Pancreas (tissue), 10 donors: ENCODE measurements at regions not wholly inside any gene's neighbourhood (a gene's known extent, or its start where the extent isn't known, plus 50 kb on each side); places are given as distances from the start of the nearest gene placed in this dataset.

Source experiments
- ATAC-seq, 4 donors: fragments of 200-7000 bp; cut with Tn5 transposase; one replicate each; pipeline versions ENCODE4 v1.8.0 to v1.9.1; 2020; ENCODE audit warnings: mild to moderate bottlenecking in 4 of 4, moderate library complexity in 4 of 4
- DNase-seq, 6 donors: peaks; one replicate each; pipeline ENCODE4 v3.0.0-alpha.2; 2020
- FAIRE-seq: peaks from 2 replicates; lab custom pipeline; 2012; peaks lifted over from hg19 to GRCh38; lab: Jason Lieb, UNC
- H3K27ac ChIP-seq, 4 donors: fragments of 200-600 bp; sonication (generic); 1 replicate in 3 of 4; 2 replicates in 1 of 4; pipeline versions ENCODE4 v1.5.0 to v1.8.0; 2020
- H3K27me3 ChIP-seq, 4 donors: fragments of 200-600 bp; one replicate each; pipeline ENCODE4 v1.8.0; 2021
- H3K36me3 ChIP-seq, 3 donors: fragments of 200-600 bp; sonication (generic) in 1 of 3; one replicate each; pipeline versions ENCODE4 v1.5.0 to v1.8.0; 2020 to 2021
- H3K4me1 ChIP-seq, 3 donors: fragments of 200-600 bp; one replicate each; pipeline ENCODE4 v1.8.0; 2021
- H3K4me3 ChIP-seq, 4 donors: fragments of 200-600 bp; sonication (generic) in 2 of 4; one replicate each; pipeline versions ENCODE4 v1.5.0 to v1.8.0; 2020 to 2021
- H3K9me3 ChIP-seq, 4 donors: fragments of 200-600 bp; one replicate each; pipeline ENCODE4 v1.8.0; 2021
- CTCF ChIP-seq, 4 donors: fragments of 200-600 bp; sonication (generic) in 3 of 4; IDR thresholded peaks; one replicate each; pipeline versions ENCODE4 v1.5.0 to v1.8.0; 2021; ENCODE audit warnings: antibody characterized with exemption in 4 of 4
- WGBS, 2 donors: extraction: QIAGEN DNeasy Blood & Tissue Kit; methylation state at CpG; one replicate each; pipeline ENCODE4 v1.1.7; 2013; 5-methylcytosine and 5-hydroxymethylcytosine counted together
- intact Hi-C, 3 donors: fragments of 100-400 bp; cut with DNase I; formaldehyde crosslinking; loops; one replicate each; pipeline versions ENCODE4 v1.11.1 to v1.14.2; 2022
- donor health status: healthy with polysubstance abuse.
- donor health status: DM: no; HTN: no; CAD: no; lungs with moderate emphysema.
- donor health status: DM: no; HTN: no; CAD: no.
- donor health status: control.
- donor health status: control.
- donor health status: Bipolar disorder and iron deficiency.
- donor health status: DM: yes; HTN: yes; CAD: no.
- donor health status: DM: no; HTN: no; CAD: no.
- donor health status: DM: no; HTN: no; CAD: no.
- donor health status: DM: yes; HTN: yes; CAD: no.

- no peak for TF ChIP-seq CTCF (IDR thresholded peaks at IDR 0.05)
- H3K9me3 ChIP-seq, result no peaks in the 10 kb centered on the region
- no peaks in the 10 kb centered on the region for H3K4me1 ChIP-seq
- no peaks in the 10 kb centered on the region for H3K36me3 ChIP-seq
- H3K27ac ChIP-seq, result no peak overlapping the region
- ATAC-seq (no peak), DNase-seq (no peak), FAIRE-seq (no peak)
- no peak overlapping the region for H3K4me3 ChIP-seq
- WGBS, 2 donors, result 47 to 59% methylated on average over 1 of the region's 1 CpG
- intact Hi-C loops, result no loop called here
- H3K27me3 ChIP-seq, result peaks cover 0 to 4% (median 0%) of the 10 kb centered on the region in 4 donors
These were observed 231.7 kb upstream of the AFF2 start for GRCh38 chrX:148268673-148269072.

GRCh38 chrX:148269513-148269912 is 230.9 kb upstream of the AFF2 start:
- Histone ChIP-seq H3K36me3 (no peaks in the 10 kb centered on the region), H3K27me3 (peaks cover 0 to 4% (median 0%) of the 10 kb centered on the region in 4 donors), H3K27ac (no peak overlapping the region), H3K9me3 (no peaks in the 10 kb centered on the region), H3K4me3 (no peak overlapping the region), H3K4me1 (no peaks in the 10 kb centered on the region)
- ATAC-seq (no peak), DNase-seq (no peak), FAIRE-seq (no peak)
- 61 to 66% methylated on average over 3 of the region's 3 CpGs for WGBS, 2 donors
- no peak for TF ChIP-seq CTCF (IDR thresholded peaks at IDR 0.05)
- intact Hi-C loops, result no loop called here

GRCh38 chrX:148270499-148270898 is 229.9 kb upstream of the AFF2 start:
- intact Hi-C loops, result no loop called here
- peaks cover 0 to 4% (median 0%) of the 10 kb centered on the region in 4 donors for H3K27me3 ChIP-seq
- FAIRE-seq, result no peak

GRCh38 chrX:148271263-148271662 is 229.2 kb upstream of the AFF2 start:
- no peaks in the 10 kb centered on the region for H3K36me3 ChIP-seq
- intact Hi-C loops, result no loop called here
- ATAC-seq (no peak), FAIRE-seq (no peak), DNase-seq (no peak)
- H3K9me3 ChIP-seq, result no peaks in the 10 kb centered on the region
- no peaks in the 10 kb centered on the region for H3K4me1 ChIP-seq
- WGBS, 2 donors, result 53 to 59% methylated on average over 2 of the region's 2 CpGs
- no peak for TF ChIP-seq CTCF (IDR thresholded peaks at IDR 0.05)
- peaks cover 0 to 4% (median 0%) of the 10 kb centered on the region in 4 donors for H3K27me3 ChIP-seq
- no peak overlapping the region for H3K27ac ChIP-seq
- no peak overlapping the region for H3K4me3 ChIP-seq

More at GRCh38 chrX:148270499-148270898, 229.9 kb upstream of the AFF2 start:
- no peak for DNase-seq
- no peaks in the 10 kb centered on the region for H3K9me3 ChIP-seq
- H3K4me1 ChIP-seq, result no peaks in the 10 kb centered on the region
- 58% methylated on average over 2 of the region's 2 CpGs for WGBS, 2 donors
- H3K27ac ChIP-seq, result no peak overlapping the region
- ATAC-seq, result no peak
- H3K36me3 ChIP-seq, result no peaks in the 10 kb centered on the region
- TF ChIP-seq CTCF (IDR thresholded peaks at IDR 0.05), result no peak
- H3K4me3 ChIP-seq, result no peak overlapping the region

GRCh38 chrX:148281920-148282319 is 218.5 kb upstream of the AFF2 start:
- intact Hi-C loops, result no loop called here
- Histone ChIP-seq H3K27ac (no peak overlapping the region), H3K9me3 (no peaks in the 10 kb centered on the region), H3K36me3 (no peaks in the 10 kb centered on the region), H3K4me3 (no peak overlapping the region), H3K4me1 (no peaks in the 10 kb centered on the region), H3K27me3 (no peaks in the 10 kb centered on the region)
- no peak for DNase-seq
- WGBS, 2 donors, result 20 to 43% methylated on average over 1 of the region's 1 CpG
- TF ChIP-seq CTCF (IDR thresholded peaks at IDR 0.05), result no peak
- no peak for FAIRE-seq
- no peak for ATAC-seq
